ENCODE measurements at regions not wholly inside any gene's neighbourhood (a gene's known extent, or its start where the extent isn't known, plus 50 kb on each side); places are given as distances from the start of the nearest gene placed in this dataset.
A peak's percentile ranks its signal among the peaks of the same experiment; 100 is the strongest.

GRCh38 chr2:128550389-128550788, 231.7 kb upstream of the HS6ST1 start:
- no peak for DNase-seq (ENCODE audit: low spot score)
- intact Hi-C loops (cut with DNase I) = no loop called here
- ATAC-seq = no peak

GRCh38 chr2:128550801-128551416, 232.2 kb upstream of the HS6ST1 start:
- DNase-seq (ENCODE audit: low spot score) (peak; percentile 34), ATAC-seq (no peak)
- intact Hi-C loops (cut with DNase I) = no loop called here

GRCh38 chr2:128551435-128551834, 232.8 kb upstream of the HS6ST1 start:
- DNase-seq (ENCODE audit: low spot score) (peak; percentile 45), ATAC-seq (no peak)
- intact Hi-C loops (cut with DNase I) = no loop called here

- ATAC-seq = peak; percentile 43
- intact Hi-C loops (cut with DNase I) = no loop called here
- DNase-seq (ENCODE audit: low spot score) = peak; percentile 45
Measured at GRCh38 chr2:128552141-128552805, 233.6 kb upstream of the HS6ST1 start.

GRCh38 chr2:128552806-128553551, 234.3 kb upstream of the HS6ST1 start:
- intact Hi-C loops (cut with DNase I) = no loop called here
- DNase-seq (ENCODE audit: low spot score) = peak; percentile 53
- ATAC-seq = no peak

- intact Hi-C loops (cut with DNase I) = no loop called here
- DNase-seq (ENCODE audit: low spot score) = peak; percentile 41
- ATAC-seq = no peak
Measured at GRCh38 chr2:128554151-128554769, 235.6 kb upstream of the HS6ST1 start.

GRCh38 chr2:128555433-128555832, 236.8 kb upstream of the HS6ST1 start:
- DNase-seq (ENCODE audit: low spot score) (peak; percentile 23), ATAC-seq (no peak)
- intact Hi-C loops (cut with DNase I) = no loop called here

- DNase-seq (ENCODE audit: low spot score) = no peak
- intact Hi-C loops (cut with DNase I) = no loop called here
- ATAC-seq = no peak
Measured at GRCh38 chr2:128556089-128556488, 237.4 kb upstream of the HS6ST1 start.

- ATAC-seq = no peak
- intact Hi-C loops (cut with DNase I) = no loop called here
- no peak for DNase-seq (ENCODE audit: low spot score)
Measured at GRCh38 chr2:128556633-128557032, 238.0 kb upstream of the HS6ST1 start.

GRCh38 chr2:128557069-128557468, 238.4 kb upstream of the HS6ST1 start:
- no peak for ATAC-seq
- intact Hi-C loops (cut with DNase I) = no loop called here
- peak; percentile 18 for DNase-seq (ENCODE audit: low spot score)

GRCh38 chr2:128557831-128558241, 239.2 kb upstream of the HS6ST1 start:
- intact Hi-C loops (cut with DNase I) = no loop called here
- ATAC-seq (peak; percentile 75), DNase-seq (ENCODE audit: low spot score) (peak; percentile 43)

GRCh38 chr2:128558441-128558840, 239.8 kb upstream of the HS6ST1 start:
- ATAC-seq = no peak
- intact Hi-C loops (cut with DNase I) = no loop called here
- no peak for DNase-seq (ENCODE audit: low spot score)

GRCh38 chr2:128558895-128559532, 240.3 kb upstream of the HS6ST1 start:
- DNase-seq (ENCODE audit: low spot score) (peak; percentile 36), ATAC-seq (no peak)
- intact Hi-C loops (cut with DNase I) = no loop called here

GRCh38 chr2:128559533-128560515, 241.2 kb upstream of the HS6ST1 start:
- ATAC-seq = no peak
- peak; percentile 47 for DNase-seq (ENCODE audit: low spot score)
- intact Hi-C loops (cut with DNase I) = no loop called here

- intact Hi-C loops (cut with DNase I) = no loop called here
- DNase-seq (ENCODE audit: low spot score) (no peak), ATAC-seq (no peak)
Measured at GRCh38 chr2:128560718-128561117, 242.1 kb upstream of the HS6ST1 start.

GRCh38 chr2:128562471-128563347, 244.0 kb upstream of the HS6ST1 start:
- ATAC-seq = no peak
- intact Hi-C loops (cut with DNase I) = no loop called here
- DNase-seq (ENCODE audit: low spot score) = peak; percentile 47

- DNase-seq (ENCODE audit: low spot score) = peak; percentile 77
- peak; percentile 98 for ATAC-seq
- intact Hi-C loops (cut with DNase I) = no loop called here
Measured at GRCh38 chr2:128563348-128563687, 244.7 kb upstream of the HS6ST1 start.

Data from sciatic nerve (tissue), 2 donors.